Pancreas (tissue), 10 donors: ENCODE measurements at regions not wholly inside any gene's neighbourhood (a gene's known extent, or its start where the extent isn't known, plus 50 kb on each side); places are given as distances from the start of the nearest gene placed in this dataset.
A peak's percentile ranks its signal among the peaks of the same experiment; 100 is the strongest.
"Not testable (repeated sequence)": the region's sequence is repeated elsewhere in the genome, so short reads cannot be mapped to it uniquely, and the experiment has no call there.

Source experiments
- ATAC-seq, 4 donors: fragments of 200-7000 bp; cut with Tn5 transposase; one replicate each; pipeline versions ENCODE4 v1.8.0 to v1.9.1; 2020; ENCODE audit warnings: mild to moderate bottlenecking in 4 of 4, moderate library complexity in 4 of 4
- DNase-seq, 6 donors: peaks; one replicate each; pipeline ENCODE4 v3.0.0-alpha.2; 2020
- FAIRE-seq: peaks from 2 replicates; lab custom pipeline; 2012; peaks lifted over from hg19 to GRCh38; lab: Jason Lieb, UNC
- H3K27ac ChIP-seq, 4 donors: fragments of 200-600 bp; sonication (generic); 1 replicate in 3 of 4; 2 replicates in 1 of 4; pipeline versions ENCODE4 v1.5.0 to v1.8.0; 2020
- H3K27me3 ChIP-seq, 4 donors: fragments of 200-600 bp; one replicate each; pipeline ENCODE4 v1.8.0; 2021
- H3K36me3 ChIP-seq, 3 donors: fragments of 200-600 bp; sonication (generic) in 1 of 3; one replicate each; pipeline versions ENCODE4 v1.5.0 to v1.8.0; 2020 to 2021
- H3K4me1 ChIP-seq, 3 donors: fragments of 200-600 bp; one replicate each; pipeline ENCODE4 v1.8.0; 2021
- H3K4me3 ChIP-seq, 4 donors: fragments of 200-600 bp; sonication (generic) in 2 of 4; one replicate each; pipeline versions ENCODE4 v1.5.0 to v1.8.0; 2020 to 2021
- H3K9me3 ChIP-seq, 4 donors: fragments of 200-600 bp; one replicate each; pipeline ENCODE4 v1.8.0; 2021
- CTCF ChIP-seq, 4 donors: fragments of 200-600 bp; sonication (generic) in 3 of 4; IDR thresholded peaks; one replicate each; pipeline versions ENCODE4 v1.5.0 to v1.8.0; 2021; ENCODE audit warnings: antibody characterized with exemption in 4 of 4
- WGBS, 2 donors: extraction: QIAGEN DNeasy Blood & Tissue Kit; methylation state at CpG; one replicate each; pipeline ENCODE4 v1.1.7; 2013; 5-methylcytosine and 5-hydroxymethylcytosine counted together
- intact Hi-C, 3 donors: fragments of 100-400 bp; cut with DNase I; formaldehyde crosslinking; loops; one replicate each; pipeline versions ENCODE4 v1.11.1 to v1.14.2; 2022
- donor health status: healthy with polysubstance abuse.
- donor health status: DM: no; HTN: no; CAD: no; lungs with moderate emphysema.
- donor health status: DM: no; HTN: no; CAD: no.
- donor health status: control.
- donor health status: control.
- donor health status: Bipolar disorder and iron deficiency.
- donor health status: DM: yes; HTN: yes; CAD: no.
- donor health status: DM: no; HTN: no; CAD: no.
- donor health status: DM: no; HTN: no; CAD: no.
- donor health status: DM: yes; HTN: yes; CAD: no.

DNA sequence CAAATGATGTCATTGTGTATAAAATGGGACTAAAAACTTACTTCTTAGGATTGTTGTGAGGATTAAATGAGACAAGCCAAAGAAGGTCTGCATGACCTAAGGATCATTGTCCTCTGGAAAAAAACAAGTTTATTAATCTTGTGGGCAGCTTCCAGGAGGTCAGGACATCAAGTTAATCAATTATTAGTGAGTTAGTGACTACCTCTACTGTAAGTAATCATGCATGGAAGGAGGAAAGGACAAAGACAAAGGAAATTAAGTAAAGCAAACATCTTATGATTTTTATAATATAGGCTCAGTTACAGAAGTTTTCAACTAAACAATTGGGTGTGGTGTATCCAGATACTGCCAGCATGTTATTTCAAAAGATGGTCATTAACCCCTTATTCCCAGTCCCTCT, 129.3 kb upstream of the TUT7 start:
- no peak for TF ChIP-seq CTCF (IDR thresholded peaks at IDR 0.05)
- Histone ChIP-seq H3K36me3 (no peaks in the 10 kb centered on the region), H3K9me3 (no peaks in the 10 kb centered on the region), H3K27ac (no peak overlapping the region), H3K4me1 (no peaks in the 10 kb centered on the region), H3K27me3 (no peaks in the 10 kb centered on the region), H3K4me3 (no peak overlapping the region)
- FAIRE-seq, result no peak
- DNase-seq, result no peak
- intact Hi-C loops, result no loop called here
- ATAC-seq, result no peak

DNA sequence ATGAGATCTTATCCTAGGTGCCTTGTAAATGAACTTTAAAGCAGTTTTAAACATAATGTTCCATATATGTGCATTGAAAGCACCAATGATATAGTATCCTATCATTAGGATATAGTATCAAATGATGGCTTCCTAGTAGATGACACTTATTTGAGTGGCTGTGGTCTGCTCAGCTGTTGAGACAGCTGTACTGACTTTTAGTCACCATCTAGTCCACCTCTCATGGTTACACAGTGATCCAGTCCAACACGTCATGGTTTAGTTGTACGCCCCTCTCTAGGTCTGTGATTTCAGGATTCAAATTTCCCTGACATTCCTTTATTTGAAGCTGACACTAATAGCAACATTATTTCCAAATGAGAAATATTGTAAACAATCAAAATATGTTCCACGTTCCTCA, 127.3 kb upstream of the TUT7 start:
- no peak overlapping the region for H3K4me3 ChIP-seq
- intact Hi-C loops, result no loop called here
- WGBS, 2 donors, result 83 to 84% methylated on average over 3 of the region's 3 CpGs

DNA sequence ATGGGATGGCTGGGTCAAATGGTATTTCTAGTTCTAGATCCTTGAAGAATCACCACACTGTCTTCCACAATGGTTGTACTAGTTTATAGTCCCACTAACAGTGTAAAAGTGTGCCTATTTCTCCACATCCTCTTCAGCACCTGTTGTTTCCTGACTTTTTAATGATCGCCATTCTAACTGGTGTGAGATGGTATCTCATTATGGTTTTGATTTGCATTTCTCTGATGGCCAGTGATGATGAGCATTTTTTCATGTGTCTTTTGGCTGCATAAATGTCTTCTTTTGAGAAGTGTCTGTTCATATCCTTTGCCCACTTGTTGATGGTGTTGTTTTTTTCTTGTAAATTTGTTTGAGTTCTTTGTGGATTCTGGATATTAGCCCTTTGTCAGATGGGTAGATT, 121.0 kb upstream of the TUT7 start:
- 100% methylated on average over 1 of the region's 1 CpG for WGBS, 2 donors
- H3K4me3 ChIP-seq, H3K27me3 ChIP-seq, H3K4me1 ChIP-seq, intact Hi-C loops, H3K9me3 ChIP-seq, H3K27ac ChIP-seq, H3K36me3 ChIP-seq, FAIRE-seq, ATAC-seq, DNase-seq: not testable (repeated sequence)

More for the DNA sequence above, 127.3 kb upstream of the TUT7 start:
- Histone ChIP-seq H3K4me1 (no peaks in the 10 kb centered on the region), H3K36me3 (no peaks in the 10 kb centered on the region), H3K27me3 (no peaks in the 10 kb centered on the region), H3K9me3 (no peaks in the 10 kb centered on the region), H3K27ac (no peak overlapping the region)
- FAIRE-seq, result no peak
- ATAC-seq, result no peak
- no peak for DNase-seq
- no peak for TF ChIP-seq CTCF (IDR thresholded peaks at IDR 0.05)

GRCh38 chr9:86471171-86471815, 117.1 kb upstream of the TUT7 start:
- DNase-seq (no peak), FAIRE-seq (no peak), ATAC-seq (no peak)
- Histone ChIP-seq H3K4me1 (peaks cover 0 to 7% (median 0%) of the 10 kb centered on the region in 3 donors), H3K36me3 (no peaks in the 10 kb centered on the region), H3K9me3 (no peaks in the 10 kb centered on the region), H3K27ac (peak overlapping the region in 1 of 4 donors; percentile 22), H3K4me3 (no peak overlapping the region), H3K27me3 (no peaks in the 10 kb centered on the region)
- 58 to 64% methylated on average over 7 of the region's 7 CpGs for WGBS, 2 donors
- TF ChIP-seq CTCF (IDR thresholded peaks at IDR 0.05), result no peak
- intact Hi-C loops, result no loop called here

GRCh38 chr9:86470326-86470725, 116.1 kb upstream of the TUT7 start:
- intact Hi-C loops, result no loop called here
- H3K9me3 ChIP-seq, result no peaks in the 10 kb centered on the region

More at GRCh38 chr9:86470326-86470725, 116.1 kb upstream of the TUT7 start:
- H3K4me1 ChIP-seq, result peaks cover 0 to 7% (median 0%) of the 10 kb centered on the region in 3 donors
- DNase-seq (no peak), ATAC-seq (peak; percentile 44 to 76 (median 62)), FAIRE-seq (no peak)
- peak overlapping the region in 1 of 4 donors; percentile 17 for H3K27ac ChIP-seq
- WGBS, 2 donors, result 18 to 47% methylated on average over 1 of the region's 1 CpG
- H3K36me3 ChIP-seq, result no peaks in the 10 kb centered on the region
- H3K27me3 ChIP-seq, result no peaks in the 10 kb centered on the region
- no peak overlapping the region for H3K4me3 ChIP-seq
- no peak for TF ChIP-seq CTCF (IDR thresholded peaks at IDR 0.05)
